CD4-positive, alpha-beta T cell (primary cell): ENCODE measurements at regions not wholly inside any gene's neighbourhood (a gene's known extent, or its start where the extent isn't known, plus 50 kb on each side); places are given as distances from the start of the nearest gene placed in this dataset.

ENCODE experiments used
- ATAC-seq: fragments of 200-7000 bp; cut with Tn5 transposase; one replicate; pipeline ENCODE4 v1.10.0; 2022; ENCODE audit warnings: mild to moderate bottlenecking; ENCODE audit not compliant: poor library complexity
- CTCF ChIA-PET: fragments of 350-600 bp; sonication (Branson Sonifier 250); formaldehyde crosslinking; loops from one replicate; lab custom pipeline; 2021; ENCODE audit warnings: antibody characterized with exemption, inconsistent platforms; lab: Charles Lee
- POLR2A ChIA-PET: fragments of 350-600 bp; sonication (Branson Sonifier 250); formaldehyde crosslinking; loops from one replicate; lab custom pipeline; 2021; ENCODE audit warnings: antibody characterized with exemption, inconsistent platforms; lab: Charles Lee
- DNase-seq, 14 experiments: peaks; one replicate each; pipeline ENCODE4 v3.0.0-alpha.2; 2013 to 2020; ENCODE audit warnings: mixed read lengths in 2 of 14
- H3K27ac ChIP-seq, 2 donors: one replicate each; pipeline versions ENCODE4 v1.5.1 to v1.7.0; 2013; ENCODE audit warnings: low read length in 2 of 2, low read depth in 1 of 2, mild to moderate bottlenecking in 1 of 2
- H3K27me3 ChIP-seq, 2 experiments: 1 replicate in 1 of 2; 2 replicates in 1 of 2; pipeline versions ENCODE4 v1.6.1 to v1.7.0; 2013; ENCODE audit warnings: low read length in 2 of 2, control low read depth in 1 of 2, mild to moderate bottlenecking in 1 of 2, moderate library complexity in 1 of 2; ENCODE audit not compliant: insufficient read depth in 2 of 2, control insufficient read depth in 1 of 2
- H3K36me3 ChIP-seq: one replicate; pipeline ENCODE4 v1.6.1; 2013; ENCODE audit warnings: low read length, control low read depth; ENCODE audit not compliant: insufficient read depth
- H3K4me1 ChIP-seq: one replicate; pipeline ENCODE4 v1.6.1; 2013; ENCODE audit warnings: low read length, control low read depth; ENCODE audit not compliant: insufficient read depth
- H3K4me3 ChIP-seq: one replicate; pipeline ENCODE4 v1.5.1; 2013; ENCODE audit warnings: mild to moderate bottlenecking, low read length, moderate library complexity
- H3K9me3 ChIP-seq, 2 experiments: 1 replicate in 1 of 2; 2 replicates in 1 of 2; pipeline versions ENCODE4 v1.6.1 to v1.7.0; 2013; ENCODE audit warnings: low read length in 2 of 2, mild to moderate bottlenecking in 2 of 2, control low read depth in 1 of 2, moderate library complexity in 1 of 2; ENCODE audit not compliant: control insufficient read depth in 1 of 2, insufficient read depth in 1 of 2
- H3K27ac Mint-ChIP-seq: one replicate; pipeline ENCODE4 v1.8.0; 2020; ENCODE audit warnings: mixed read lengths
- H3K27me3 Mint-ChIP-seq: one replicate; pipeline ENCODE4 v1.8.0; 2021; ENCODE audit warnings: mixed read lengths
- H3K36me3 Mint-ChIP-seq: one replicate; pipeline ENCODE4 v1.8.0; 2021; ENCODE audit warnings: low read depth, mixed read lengths
- H3K4me1 Mint-ChIP-seq: one replicate; pipeline ENCODE4 v1.8.0; 2021; ENCODE audit warnings: low read depth, mixed read lengths
- H3K4me3 Mint-ChIP-seq: one replicate; pipeline ENCODE4 v1.8.0; 2020; ENCODE audit warnings: mild to moderate bottlenecking, mixed read lengths
- H3K9me3 Mint-ChIP-seq: one replicate; pipeline ENCODE4 v1.8.0; 2020; ENCODE audit warnings: mixed read lengths
- intact Hi-C, 2 experiments: fragments of 100-400 bp; cut with DNase I in 1 of 2; cut with micrococcal nuclease in 1 of 2; formaldehyde crosslinking; loops; one replicate each; pipeline versions ENCODE4 v1.15.1 to v1.9.0; 2023 to 2025; cut with DNase I, micrococcal nuclease
- TF ChIP-seq, protein P1 (sequence below): fragments of 200-600 bp; IDR thresholded peaks from one replicate; pipeline ENCODE4 v1.8.0; 2022; ENCODE audit warnings: antibody characterized with exemption, mild to moderate bottlenecking

- ChIA-PET CTCF (no interaction called here), POLR2A (no interaction called here)
- Histone ChIP-seq H3K4me3 (no peak overlapping the region), H3K36me3 (no peaks in the 10 kb centered on the region), H3K4me1 (no peaks in the 10 kb centered on the region), H3K27ac (no peak overlapping the region), H3K27me3 (no peaks in the 10 kb centered on the region), H3K9me3 (no peaks in the 10 kb centered on the region)
- no peak overlapping the region for H3K27ac Mint-ChIP-seq
- ATAC-seq, result no peak
- no peak overlapping the region for H3K4me3 Mint-ChIP-seq
- H3K4me1 Mint-ChIP-seq, result peaks cover 13% of the 10 kb centered on the region
- H3K27me3 Mint-ChIP-seq, result no peaks in the 10 kb centered on the region
- no peaks in the 10 kb centered on the region for H3K36me3 Mint-ChIP-seq
- DNase-seq, result no peak
- no peaks in the 10 kb centered on the region for H3K9me3 Mint-ChIP-seq
- intact Hi-C loops, result no loop called here
- TF ChIP-seq, protein P1, sequence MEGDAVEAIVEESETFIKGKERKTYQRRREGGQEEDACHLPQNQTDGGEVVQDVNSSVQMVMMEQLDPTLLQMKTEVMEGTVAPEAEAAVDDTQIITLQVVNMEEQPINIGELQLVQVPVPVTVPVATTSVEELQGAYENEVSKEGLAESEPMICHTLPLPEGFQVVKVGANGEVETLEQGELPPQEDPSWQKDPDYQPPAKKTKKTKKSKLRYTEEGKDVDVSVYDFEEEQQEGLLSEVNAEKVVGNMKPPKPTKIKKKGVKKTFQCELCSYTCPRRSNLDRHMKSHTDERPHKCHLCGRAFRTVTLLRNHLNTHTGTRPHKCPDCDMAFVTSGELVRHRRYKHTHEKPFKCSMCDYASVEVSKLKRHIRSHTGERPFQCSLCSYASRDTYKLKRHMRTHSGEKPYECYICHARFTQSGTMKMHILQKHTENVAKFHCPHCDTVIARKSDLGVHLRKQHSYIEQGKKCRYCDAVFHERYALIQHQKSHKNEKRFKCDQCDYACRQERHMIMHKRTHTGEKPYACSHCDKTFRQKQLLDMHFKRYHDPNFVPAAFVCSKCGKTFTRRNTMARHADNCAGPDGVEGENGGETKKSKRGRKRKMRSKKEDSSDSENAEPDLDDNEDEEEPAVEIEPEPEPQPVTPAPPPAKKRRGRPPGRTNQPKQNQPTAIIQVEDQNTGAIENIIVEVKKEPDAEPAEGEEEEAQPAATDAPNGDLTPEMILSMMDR, result no peak
Measured at GRCh38 chr5:99000221-99000620, 71.4 kb upstream of the CHD1 start.

DNA sequence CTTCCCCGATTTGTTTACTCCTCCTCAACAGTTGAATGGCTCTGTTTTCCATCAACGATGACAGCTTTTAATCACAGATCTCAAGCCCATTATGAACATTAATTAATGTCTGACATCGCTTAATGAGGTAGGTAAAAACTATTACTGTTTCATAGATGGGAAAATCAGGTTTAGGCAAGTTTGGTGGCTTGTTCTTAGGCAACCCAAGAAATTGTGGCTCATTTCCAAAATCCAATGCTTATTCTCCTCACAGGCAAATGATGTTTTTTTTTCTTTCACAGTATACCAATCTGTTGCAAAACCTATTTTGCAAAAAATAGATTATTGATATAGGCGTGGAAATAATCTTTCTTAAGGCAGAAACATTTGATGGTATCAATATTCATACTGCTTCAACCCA, 70.8 kb upstream of the CHD1 start:
- H3K4me1 Mint-ChIP-seq, result peaks cover 7% of the 10 kb centered on the region

GRCh38 chr5:98997000-98997399, 68.2 kb upstream of the CHD1 start:
- intact Hi-C loops, result no loop called here
- H3K4me3 ChIP-seq, result no peak overlapping the region
- ChIA-PET POLR2A (interaction anchor here (0.6 kb wide), 1 partner anchor 37 kb away, joined by 3 read pairs; no protein-coding TSS in a partner anchor), CTCF (no interaction called here)
- no peaks in the 10 kb centered on the region for H3K27me3 ChIP-seq
- H3K36me3 ChIP-seq, result no peaks in the 10 kb centered on the region
- Mint-ChIP-seq H3K27ac (no peak overlapping the region), H3K4me1 (peaks cover 8% of the 10 kb centered on the region), H3K27me3 (no peaks in the 10 kb centered on the region), H3K4me3 (no peak overlapping the region), H3K36me3 (no peaks in the 10 kb centered on the region), H3K9me3 (no peaks in the 10 kb centered on the region)
- TF ChIP-seq, protein P1, result no peak
- H3K9me3 ChIP-seq, result no peaks in the 10 kb centered on the region
- no peak overlapping the region for H3K27ac ChIP-seq
- no peaks in the 10 kb centered on the region for H3K4me1 ChIP-seq
- ATAC-seq (no peak), DNase-seq (no peak)

More for the DNA sequence above, 70.8 kb upstream of the CHD1 start:
- TF ChIP-seq, protein P1, result no peak
- Histone ChIP-seq H3K36me3 (no peaks in the 10 kb centered on the region), H3K4me3 (no peak overlapping the region), H3K9me3 (no peaks in the 10 kb centered on the region), H3K27ac (no peak overlapping the region), H3K4me1 (no peaks in the 10 kb centered on the region), H3K27me3 (no peaks in the 10 kb centered on the region)
- Mint-ChIP-seq H3K27me3 (no peaks in the 10 kb centered on the region), H3K9me3 (no peaks in the 10 kb centered on the region), H3K4me3 (no peak overlapping the region), H3K36me3 (no peaks in the 10 kb centered on the region), H3K27ac (no peak overlapping the region)
- intact Hi-C loops, result no loop called here
- no peak for ATAC-seq
- DNase-seq, result no peak
- ChIA-PET CTCF (no interaction called here), POLR2A (no interaction called here)
